ENCODE measurements at regions not wholly inside any gene's neighbourhood (a gene's known extent, or its start where the extent isn't known, plus 50 kb on each side); places are given as distances from the start of the nearest gene placed in this dataset.

- H3K27ac ChIP-seq (ENCODE audit: low read depth, low read length): no peak overlapping the region
- H3K4me1 ChIP-seq (ENCODE audit: control insufficient read depth in 2 of 2, insufficient read depth in 2 of 2, low read length in 2 of 2): no peaks in the 10 kb centered on the region
- H3K27me3 ChIP-seq (ENCODE audit: control insufficient read depth in 2 of 2, insufficient read depth in 2 of 2, low read length in 2 of 2): no peaks in the 10 kb centered on the region
- DNase-seq (no peak), ATAC-seq (no peak)
- peaks cover 4 to 20% (median 12%) of the 10 kb centered on the region in 11 donors for H3K9me3 Mint-ChIP-seq
- H3K4me3 ChIP-seq (ENCODE audit: low read length): no peak overlapping the region
- no peaks in the 10 kb centered on the region for H3K27me3 Mint-ChIP-seq
- intact Hi-C loops (cut with micrococcal nuclease): no loop called here
- H3K4me1 Mint-ChIP-seq: no peaks in the 10 kb centered on the region
- H3K36me3 Mint-ChIP-seq: no peaks in the 10 kb centered on the region
- no peaks in the 10 kb centered on the region for H3K36me3 ChIP-seq (ENCODE audit: control insufficient read depth in 2 of 3, insufficient read depth in 3 of 3, low read length in 3 of 3)
- POLR2A ChIA-PET: no interaction called here
- H3K9me3 ChIP-seq (ENCODE audit: control insufficient read depth in 2 of 3, low read length in 3 of 3): no peaks in the 10 kb centered on the region
- CTCF ChIA-PET: interaction anchor here (0.6 kb wide), 1 partner anchor 10 kb away, joined by 3 read pairs; no protein-coding TSS in a partner anchor
- no peak overlapping the region for H3K27ac Mint-ChIP-seq
- H3K4me3 Mint-ChIP-seq: no peak overlapping the region
These were observed 697.3 kb downstream of the FRK start for GRCh38 chr6:115363379-115363778.

- H3K4me1 Mint-ChIP-seq: no peaks in the 10 kb centered on the region
- peaks cover 4 to 14% (median 8%) of the 10 kb centered on the region in 11 donors for H3K9me3 Mint-ChIP-seq
- H3K27me3 ChIP-seq (ENCODE audit: control insufficient read depth in 2 of 2, insufficient read depth in 2 of 2, low read length in 2 of 2): no peaks in the 10 kb centered on the region
- no peaks in the 10 kb centered on the region for H3K36me3 ChIP-seq (ENCODE audit: control insufficient read depth in 2 of 3, insufficient read depth in 3 of 3, low read length in 3 of 3)
- no peaks in the 10 kb centered on the region for H3K9me3 ChIP-seq (ENCODE audit: control insufficient read depth in 2 of 3, low read length in 3 of 3)
- no peak overlapping the region for H3K4me3 Mint-ChIP-seq
- intact Hi-C loops (cut with micrococcal nuclease): no loop called here
- no peak overlapping the region for H3K27ac Mint-ChIP-seq
- no peak for ATAC-seq
- no peak overlapping the region for H3K27ac ChIP-seq (ENCODE audit: low read depth, low read length)
- CTCF ChIA-PET: no interaction called here
- no peak for DNase-seq
- H3K4me1 ChIP-seq (ENCODE audit: control insufficient read depth in 2 of 2, insufficient read depth in 2 of 2, low read length in 2 of 2): no peaks in the 10 kb centered on the region
- no peaks in the 10 kb centered on the region for H3K36me3 Mint-ChIP-seq
- no peak overlapping the region for H3K4me3 ChIP-seq (ENCODE audit: low read length)
- no peaks in the 10 kb centered on the region for H3K27me3 Mint-ChIP-seq
- POLR2A ChIA-PET: no interaction called here
These were observed 698.5 kb downstream of the FRK start for GRCh38 chr6:115362234-115362633.

GRCh38 chr6:115360602-115361325 is 699.9 kb downstream of the FRK start:
- Histone ChIP-seq H3K36me3 (ENCODE audit: control insufficient read depth in 2 of 3, insufficient read depth in 3 of 3, low read length in 3 of 3) (no peaks in the 10 kb centered on the region), H3K27me3 (ENCODE audit: control insufficient read depth in 2 of 2, insufficient read depth in 2 of 2, low read length in 2 of 2) (no peaks in the 10 kb centered on the region), H3K9me3 (ENCODE audit: control insufficient read depth in 2 of 3, low read length in 3 of 3) (no peaks in the 10 kb centered on the region), H3K27ac (ENCODE audit: low read depth, low read length) (no peak overlapping the region), H3K4me1 (ENCODE audit: control insufficient read depth in 2 of 2, insufficient read depth in 2 of 2, low read length in 2 of 2) (no peaks in the 10 kb centered on the region), H3K4me3 (ENCODE audit: low read length) (no peak overlapping the region)
- H3K4me3 Mint-ChIP-seq: no peak overlapping the region
- DNase-seq (no peak), ATAC-seq (no peak)
- H3K27me3 Mint-ChIP-seq: no peaks in the 10 kb centered on the region
- no peaks in the 10 kb centered on the region for H3K36me3 Mint-ChIP-seq
- no peaks in the 10 kb centered on the region for H3K4me1 Mint-ChIP-seq
- intact Hi-C loops (cut with micrococcal nuclease): no loop called here
- no peak overlapping the region for H3K27ac Mint-ChIP-seq
- CTCF ChIA-PET: no interaction called here
- POLR2A ChIA-PET: no interaction called here
- H3K9me3 Mint-ChIP-seq: peaks cover 4 to 9% (median 6%) of the 10 kb centered on the region in 11 donors

- Histone ChIP-seq H3K9me3 (ENCODE audit: control insufficient read depth in 2 of 3, low read length in 3 of 3) (no peaks in the 10 kb centered on the region), H3K27ac (ENCODE audit: low read depth, low read length) (no peak overlapping the region), H3K27me3 (ENCODE audit: control insufficient read depth in 2 of 2, insufficient read depth in 2 of 2, low read length in 2 of 2) (no peaks in the 10 kb centered on the region), H3K36me3 (ENCODE audit: control insufficient read depth in 2 of 3, insufficient read depth in 3 of 3, low read length in 3 of 3) (no peaks in the 10 kb centered on the region), H3K4me3 (ENCODE audit: low read length) (no peak overlapping the region), H3K4me1 (ENCODE audit: control insufficient read depth in 2 of 2, insufficient read depth in 2 of 2, low read length in 2 of 2) (no peaks in the 10 kb centered on the region)
- H3K36me3 Mint-ChIP-seq: no peaks in the 10 kb centered on the region
- DNase-seq: no peak
- no peaks in the 10 kb centered on the region for H3K27me3 Mint-ChIP-seq
- H3K4me1 Mint-ChIP-seq: no peaks in the 10 kb centered on the region
- no peak overlapping the region for H3K27ac Mint-ChIP-seq
- ATAC-seq: no peak
- H3K9me3 Mint-ChIP-seq: peaks cover 0 to 7% (median 3%) of the 10 kb centered on the region in 11 donors
- ChIA-PET POLR2A (interaction anchor here (0.7 kb wide), 1 partner anchor 10 kb away, joined by 7 read pairs; no protein-coding TSS in a partner anchor), CTCF (no interaction called here)
- H3K4me3 Mint-ChIP-seq: no peak overlapping the region
- intact Hi-C loops (cut with micrococcal nuclease): no loop called here
These were observed 702.1 kb downstream of the FRK start for GRCh38 chr6:115358616-115359015.

- no peak overlapping the region for H3K27ac Mint-ChIP-seq
- H3K36me3 Mint-ChIP-seq: no peaks in the 10 kb centered on the region
- intact Hi-C loops (cut with micrococcal nuclease): no loop called here
- POLR2A ChIA-PET: no interaction called here
- H3K4me1 Mint-ChIP-seq: no peaks in the 10 kb centered on the region
- Histone ChIP-seq H3K27me3 (ENCODE audit: control insufficient read depth in 2 of 2, insufficient read depth in 2 of 2, low read length in 2 of 2) (no peaks in the 10 kb centered on the region), H3K4me3 (ENCODE audit: low read length) (no peak overlapping the region), H3K4me1 (ENCODE audit: control insufficient read depth in 2 of 2, insufficient read depth in 2 of 2, low read length in 2 of 2) (no peaks in the 10 kb centered on the region), H3K36me3 (ENCODE audit: control insufficient read depth in 2 of 3, insufficient read depth in 3 of 3, low read length in 3 of 3) (no peaks in the 10 kb centered on the region), H3K27ac (ENCODE audit: low read depth, low read length) (no peak overlapping the region), H3K9me3 (ENCODE audit: control insufficient read depth in 2 of 3, low read length in 3 of 3) (no peaks in the 10 kb centered on the region)
- no peak for ATAC-seq
- CTCF ChIA-PET: no interaction called here
- H3K27me3 Mint-ChIP-seq: no peaks in the 10 kb centered on the region
- DNase-seq: no peak
- H3K9me3 Mint-ChIP-seq: peaks cover 0 to 10% (median 4%) of the 10 kb centered on the region in 11 donors
- no peak overlapping the region for H3K4me3 Mint-ChIP-seq
These were observed 704.3 kb downstream of the FRK start for GRCh38 chr6:115356371-115356770.

GRCh38 chr6:115323001-115323400 is 737.7 kb downstream of the FRK start:
- Mint-ChIP-seq H3K4me3 (no peak overlapping the region), H3K4me1 (no peaks in the 10 kb centered on the region), H3K27ac (no peak overlapping the region), H3K36me3 (no peaks in the 10 kb centered on the region), H3K27me3 (no peaks in the 10 kb centered on the region), H3K9me3 (peaks cover 0 to 8% (median 0%) of the 10 kb centered on the region in 11 donors)
- ChIA-PET CTCF (no interaction called here), POLR2A (no interaction called here)
- intact Hi-C loops (cut with micrococcal nuclease): no loop called here
- DNase-seq (no peak), ATAC-seq (no peak)
- Histone ChIP-seq H3K9me3 (ENCODE audit: control insufficient read depth in 2 of 3, low read length in 3 of 3) (no peaks in the 10 kb centered on the region), H3K27ac (ENCODE audit: low read depth, low read length) (no peak overlapping the region), H3K4me1 (ENCODE audit: control insufficient read depth in 2 of 2, insufficient read depth in 2 of 2, low read length in 2 of 2) (no peaks in the 10 kb centered on the region), H3K36me3 (ENCODE audit: control insufficient read depth in 2 of 3, insufficient read depth in 3 of 3, low read length in 3 of 3) (no peaks in the 10 kb centered on the region), H3K4me3 (ENCODE audit: low read length) (no peak overlapping the region), H3K27me3 (ENCODE audit: control insufficient read depth in 2 of 2, insufficient read depth in 2 of 2, low read length in 2 of 2) (no peaks in the 10 kb centered on the region)

GRCh38 chr6:115319823-115320222 is 740.9 kb downstream of the FRK start:
- Mint-ChIP-seq H3K36me3 (no peaks in the 10 kb centered on the region), H3K27me3 (no peaks in the 10 kb centered on the region), H3K9me3 (peaks cover 0 to 8% (median 0%) of the 10 kb centered on the region in 11 donors), H3K4me3 (no peak overlapping the region), H3K4me1 (no peaks in the 10 kb centered on the region), H3K27ac (no peak overlapping the region)
- Histone ChIP-seq H3K9me3 (ENCODE audit: control insufficient read depth in 2 of 3, low read length in 3 of 3) (no peaks in the 10 kb centered on the region), H3K27ac (ENCODE audit: low read depth, low read length) (no peak overlapping the region), H3K4me3 (ENCODE audit: low read length) (no peak overlapping the region), H3K4me1 (ENCODE audit: control insufficient read depth in 2 of 2, insufficient read depth in 2 of 2, low read length in 2 of 2) (no peaks in the 10 kb centered on the region), H3K27me3 (ENCODE audit: control insufficient read depth in 2 of 2, insufficient read depth in 2 of 2, low read length in 2 of 2) (no peaks in the 10 kb centered on the region), H3K36me3 (ENCODE audit: control insufficient read depth in 2 of 3, insufficient read depth in 3 of 3, low read length in 3 of 3) (no peaks in the 10 kb centered on the region)
- intact Hi-C loops (cut with micrococcal nuclease): no loop called here
- peak; percentile 12 for ATAC-seq
- ChIA-PET CTCF (no interaction called here), POLR2A (no interaction called here)
- DNase-seq: no peak

All from naive thymus-derived CD4-positive, alpha-beta T cell (primary cell).